GM12878 (cell line): ENCODE measurements at regions not wholly inside any gene's neighbourhood (a gene's known extent, or its start where the extent isn't known, plus 50 kb on each side); places are given as distances from the start of the nearest gene placed in this dataset.

Experiments used
- ATAC-seq: fragments of 200-7000 bp; cut with Tn5 transposase; 3 replicates; pipeline ENCODE4 v1.9.1; 2020; ENCODE audit warnings: mild to moderate bottlenecking, moderate library complexity
- BruUV-seq: library from RNA; stranded (reverse); fragments of 400-500 nt; replicated peaks from 2 replicates; lab custom pipeline; 2021; lab: Mats Ljungman, UMichigan
- CTCF ChIA-PET: fragments of 300-600 bp; sonication (Branson Sonifier 250); formaldehyde crosslinking; extraction: SDS; loops from one replicate; lab custom pipeline; 2021; ENCODE audit warnings: inconsistent platforms; lab: Yijun Ruan, JAX
- POLR2A ChIA-PET: fragments of 350-600 bp; formaldehyde crosslinking; extraction: SDS; loops from one replicate; lab custom pipeline; 2021; ENCODE audit warnings: inconsistent platforms; lab: Charles Lee
- RAD21 ChIA-PET: fragments of 300-600 bp; sonication (Branson Sonifier 250); formaldehyde crosslinking; loops from one replicate; lab custom pipeline; 2023; ENCODE audit warnings: antibody characterized with exemption; ENCODE audit not compliant: unreplicated experiment; lab: Charles Lee
- SMC1A ChIA-PET: fragments of 300-600 bp; sonication (Branson Sonifier 250); formaldehyde crosslinking; loops from one replicate; lab custom pipeline; 2023; ENCODE audit not compliant: unreplicated experiment, uncharacterized antibody; lab: Charles Lee
- DNase-seq: peaks from one replicate; pipeline ENCODE4 v3.0.0-alpha.2; 2011; ENCODE audit warnings: low read depth, low spot score
- FAIRE-seq: peaks from 3 replicates; lab custom pipeline; 2011; peaks lifted over from hg19 to GRCh38; lab: Jason Lieb, UNC
- H2AFZ ChIP-seq: 2 replicates; pipeline ENCODE4 v1.6.0; 2011; ENCODE audit warnings: low read depth, low read length, control low read depth; ENCODE audit not compliant: control insufficient read depth
- H3K27ac ChIP-seq: 2 replicates; pipeline ENCODE4 v1.5.1; 2011; ENCODE audit warnings: control low read depth; ENCODE audit not compliant: control insufficient read depth, insufficient read depth
- H3K27me3 ChIP-seq, 2 experiments: replicated peaks in 1 of 2; 2 replicates each; pipeline versions ENCODE4 v1.6.0 to v1.6.1; 2011; ENCODE audit warnings: low read length in 1 of 2; ENCODE audit not compliant: control insufficient read depth in 2 of 2, insufficient read depth in 2 of 2
- H3K36me3 ChIP-seq, 2 experiments: 2 replicates each; pipeline ENCODE4 v1.5.1; 2011; ENCODE audit warnings: low read length in 1 of 2; ENCODE audit not compliant: control insufficient read depth in 2 of 2, insufficient read depth in 2 of 2
- H3K4me1 ChIP-seq: 2 replicates; pipeline ENCODE4 v1.6.1; 2011; ENCODE audit warnings: mild to moderate bottlenecking, low read length, moderate library complexity, mixed read lengths; ENCODE audit not compliant: control insufficient read depth, insufficient read depth
- H3K4me2 ChIP-seq: 2 replicates; pipeline ENCODE4 v1.6.0; 2011; ENCODE audit warnings: control low read depth; ENCODE audit not compliant: control insufficient read depth, insufficient read depth
- H3K4me3 ChIP-seq: fragments of 200-600 bp; sonication (generic); 2 replicates; pipeline ENCODE4 v1.5.1; 2016
- H3K79me2 ChIP-seq: 2 replicates; pipeline ENCODE4 v1.6.0; 2011; ENCODE audit warnings: low read length; ENCODE audit not compliant: control insufficient read depth, insufficient read depth
- H3K9ac ChIP-seq: 2 replicates; pipeline ENCODE4 v1.8.0; 2011; ENCODE audit warnings: low read length, control low read depth, mixed read lengths; ENCODE audit not compliant: control insufficient read depth, insufficient read depth
- H3K9me3 ChIP-seq: replicated peaks from 3 replicates; pipeline ENCODE4 v1.5.1; 2011; ENCODE audit warnings: mild to moderate bottlenecking, low read length; ENCODE audit not compliant: control insufficient read depth, insufficient read depth
- H4K20me1 ChIP-seq: 2 replicates; pipeline ENCODE4 v1.6.0; 2011; ENCODE audit not compliant: control insufficient read depth, insufficient read depth
- DPF2 ChIP-seq: fragments of 450-650 bp; IDR thresholded peaks from 2 replicates; pipeline ENCODE4 v1.6.1; 2017; ENCODE audit warnings: mild to moderate bottlenecking
- FOXK2 ChIP-seq: fragments of 450-650 bp; IDR thresholded peaks from 2 replicates; pipeline ENCODE4 v1.6.1; 2017; ENCODE audit warnings: mild to moderate bottlenecking, moderate library complexity
- HDAC2 ChIP-seq: fragments of 200-600 bp; sonication (generic); IDR thresholded peaks from 2 replicates; pipeline ENCODE4 v1.6.1; 2017
- NFYB ChIP-seq: IDR thresholded peaks from 2 replicates; pipeline ENCODE4 v1.6.1; 2011; ENCODE audit warnings: low read depth, mild to moderate bottlenecking, low read length, improper control_type of control experiment, moderate library complexity; ENCODE audit not compliant: insufficient read depth
- RCOR1 ChIP-seq: conservative IDR thresholded peaks from 2 replicates; pipeline ENCODE4 v1.6.1; 2012; ENCODE audit warnings: low read depth, low read length, improper control_type of control experiment
- WGBS: methylation state at CpG from one replicate; pipeline ENCODE4 v1.1.6; 2016; ENCODE audit warnings: low lambda C conversion rate; ENCODE audit not compliant: insufficient replicate concordance, insufficient coverage; ENCODE audit errors: missing lambda C conversion rate; 5-methylcytosine and 5-hydroxymethylcytosine counted together
- in situ Hi-C: fragments of 300-500 bp; cut with MboI; formaldehyde crosslinking; loops from 9 replicates; pipeline ENCODE4 v1.14.3; 2018; ENCODE audit warnings: mixed read lengths
- intact Hi-C: fragments of 100-400 bp; cut with micrococcal nuclease; formaldehyde crosslinking; loops from one replicate; pipeline ENCODE4 v1.14.2; 2022; ENCODE audit not compliant: unreplicated experiment

DNA sequence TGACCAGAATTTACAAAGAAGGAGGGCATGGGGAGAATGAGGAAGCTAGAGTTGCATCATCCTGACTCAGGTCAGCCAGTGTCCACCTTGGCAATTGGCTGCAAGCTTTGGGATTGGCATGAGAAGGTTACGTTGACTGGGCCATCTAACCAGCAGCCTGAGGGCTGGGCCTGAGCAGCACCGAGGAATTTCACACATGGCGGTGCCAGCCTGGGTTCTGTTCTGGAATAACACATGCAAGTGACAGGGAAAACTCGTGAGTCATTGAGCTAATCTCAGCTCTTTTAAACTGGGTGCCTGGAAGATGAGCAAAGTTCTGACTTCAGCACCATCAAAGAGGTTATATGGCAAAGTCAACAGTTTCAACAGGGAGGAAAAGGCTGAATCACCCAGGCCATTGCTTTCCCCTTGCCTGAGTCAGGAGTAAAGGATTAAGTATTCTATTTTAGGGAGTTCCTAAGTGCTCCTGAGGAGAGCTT is 543.2 kb upstream of the TBX3 start:
- Histone ChIP-seq H2AFZ (no peak overlapping the region), H3K4me3 (no peak overlapping the region), H3K9ac (no peak overlapping the region), H3K27me3 (no peaks in the 10 kb centered on the region), H3K79me2 (no peaks in the 10 kb centered on the region), H3K9me3 (no peaks in the 10 kb centered on the region), H3K4me2 (no peak overlapping the region), H3K4me1 (no peaks in the 10 kb centered on the region), H3K27ac (no peak overlapping the region), H3K36me3 (no peaks in the 10 kb centered on the region), H4K20me1 (no peaks in the 10 kb centered on the region)
- ChIA-PET RAD21 (no interaction called here), SMC1A (interaction anchor here (1.7 kb wide), 1 partner anchor 19 kb away, joined by 4 read pairs; no protein-coding TSS in a partner anchor), CTCF (no interaction called here), POLR2A (no interaction called here)
- in situ Hi-C loops = no loop called here
- FAIRE-seq = no peak
- no peak for DNase-seq
- no TSS peak for BruUV-seq
- no peak for TF ChIP-seq DPF2
- no peak for TF ChIP-seq NFYB
- ATAC-seq = no peak
- intact Hi-C loops = no loop called here
- 0% methylated on average over 4 of the region's 4 CpGs for WGBS

- in situ Hi-C loops (no loop called here), intact Hi-C loops (no loop called here)
- ChIA-PET RAD21 (no interaction called here), SMC1A (interaction anchor here (1.7 kb wide), 1 partner anchor 18 kb away, joined by 4 read pairs; no protein-coding TSS in a partner anchor), CTCF (no interaction called here), POLR2A (interaction anchor here (0.6 kb wide), 1 partner anchor 12 kb away, joined by 8 read pairs; no protein-coding TSS in a partner anchor)
- FAIRE-seq (no peak), ATAC-seq (no peak), DNase-seq (no peak)
- Histone ChIP-seq H3K79me2 (no peaks in the 10 kb centered on the region), H3K9ac (no peak overlapping the region), H3K4me2 (no peak overlapping the region), H3K9me3 (no peaks in the 10 kb centered on the region), H2AFZ (no peak overlapping the region), H3K27ac (no peak overlapping the region), H3K27me3 (no peaks in the 10 kb centered on the region), H4K20me1 (no peaks in the 10 kb centered on the region), H3K4me3 (no peak overlapping the region), H3K4me1 (no peaks in the 10 kb centered on the region), H3K36me3 (no peaks in the 10 kb centered on the region)
- TF ChIP-seq FOXK2 = no peak
- no peak for TF ChIP-seq HDAC2
- TF ChIP-seq RCOR1 = no peak
- BruUV-seq = no TSS peak
- 2% methylated on average over 4 of the region's 4 CpGs for WGBS
Observed at GRCh38 chr12:115225845-115226244, 541.9 kb upstream of the TBX3 start.
